ENCODE measurements at regions not wholly inside any gene's neighbourhood (a gene's known extent, or its start where the extent isn't known, plus 50 kb on each side); places are given as distances from the start of the nearest gene placed in this dataset.

DNA sequence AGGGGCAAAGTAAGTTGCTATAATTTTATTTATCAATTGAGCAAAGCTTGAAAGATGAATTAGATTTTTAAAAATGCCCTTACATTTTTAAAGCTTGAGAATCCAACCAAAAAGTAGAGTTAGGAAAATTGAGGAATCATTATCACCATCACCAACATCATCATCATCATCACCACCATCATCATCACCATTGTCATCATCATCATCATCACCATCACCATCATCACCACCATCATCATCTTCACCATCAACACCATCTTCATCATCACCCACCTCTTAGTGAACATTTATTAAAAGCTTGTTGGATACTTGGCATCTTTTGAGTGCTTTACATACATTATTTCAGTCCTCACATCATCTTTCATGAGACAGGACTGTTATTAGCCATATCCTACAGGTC lies 504.4 kb upstream of the TNP1 start:
- Histone ChIP-seq H3K4me3 (ENCODE audit: low read length) (no peak overlapping the region), H3K9ac (ENCODE audit: low read depth, low read length) (no peak overlapping the region), H3K36me3 (ENCODE audit: insufficient read depth, low read length) (no peaks in the 10 kb centered on the region), H3K4me1 (ENCODE audit: insufficient read depth, low read length) (peaks cover 12% of the 10 kb centered on the region), H3K27me3 (ENCODE audit: insufficient read depth, low read length) (no peaks in the 10 kb centered on the region), H3K9me3 (ENCODE audit: insufficient read depth, low read depth, low read length) (no peaks in the 10 kb centered on the region), H3K27ac (ENCODE audit: low read depth, low read length) (no peak overlapping the region)

DNA sequence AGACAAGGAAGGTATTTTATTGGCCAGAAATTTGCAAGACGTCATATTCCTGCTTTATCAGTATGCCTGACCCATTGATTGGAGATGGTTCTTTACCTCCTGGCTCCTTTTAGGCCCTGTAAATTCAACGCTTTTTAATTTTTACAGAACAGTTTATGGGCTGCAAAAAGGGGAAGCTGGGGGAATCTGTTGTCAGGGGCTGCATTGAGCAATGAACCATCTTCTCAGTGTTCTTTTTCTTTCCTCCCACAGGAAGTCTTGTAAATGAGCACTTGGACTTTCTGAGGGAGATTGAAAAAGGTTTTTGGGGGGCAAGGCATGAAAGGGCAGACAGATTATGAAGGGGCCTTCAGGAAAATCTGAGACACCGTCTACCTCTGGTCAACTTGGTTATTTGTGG lies 503.6 kb upstream of the TNP1 start:
- Histone ChIP-seq H3K9me3 (ENCODE audit: insufficient read depth, low read depth, low read length) (no peaks in the 10 kb centered on the region), H3K27ac (ENCODE audit: low read depth, low read length) (no peak overlapping the region), H3K4me3 (ENCODE audit: low read length) (no peak overlapping the region), H3K36me3 (ENCODE audit: insufficient read depth, low read length) (no peaks in the 10 kb centered on the region), H3K4me1 (ENCODE audit: insufficient read depth, low read length) (peaks cover 16% of the 10 kb centered on the region), H3K27me3 (ENCODE audit: insufficient read depth, low read length) (no peaks in the 10 kb centered on the region), H3K9ac (ENCODE audit: low read depth, low read length) (no peak overlapping the region)
- WGBS: 93% methylated on average over 3 of the region's 3 CpGs

DNA sequence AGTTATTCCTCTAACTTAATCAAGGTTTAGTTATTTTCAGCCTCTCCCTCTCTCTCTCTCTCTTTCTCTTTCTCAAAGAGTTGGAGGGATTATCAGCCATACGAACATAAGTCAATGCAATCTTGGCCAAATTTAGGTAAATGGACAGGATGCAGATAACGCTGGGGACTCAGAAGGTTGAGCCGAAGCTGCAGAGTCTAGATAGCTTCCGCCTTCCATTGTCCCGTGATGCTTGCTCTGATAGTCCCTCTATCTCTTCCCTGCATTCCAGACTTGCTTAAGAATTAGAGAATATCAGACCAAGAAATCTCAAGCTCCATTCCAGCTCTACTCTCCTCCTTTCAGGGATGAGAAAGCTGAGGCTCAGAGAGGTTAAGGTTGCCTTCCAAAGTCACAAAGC lies 502.8 kb upstream of the TNP1 start:
- no peak overlapping the region for H3K9ac ChIP-seq (ENCODE audit: low read depth, low read length)
- 87% methylated on average over 5 of the region's 5 CpGs for WGBS

DNA sequence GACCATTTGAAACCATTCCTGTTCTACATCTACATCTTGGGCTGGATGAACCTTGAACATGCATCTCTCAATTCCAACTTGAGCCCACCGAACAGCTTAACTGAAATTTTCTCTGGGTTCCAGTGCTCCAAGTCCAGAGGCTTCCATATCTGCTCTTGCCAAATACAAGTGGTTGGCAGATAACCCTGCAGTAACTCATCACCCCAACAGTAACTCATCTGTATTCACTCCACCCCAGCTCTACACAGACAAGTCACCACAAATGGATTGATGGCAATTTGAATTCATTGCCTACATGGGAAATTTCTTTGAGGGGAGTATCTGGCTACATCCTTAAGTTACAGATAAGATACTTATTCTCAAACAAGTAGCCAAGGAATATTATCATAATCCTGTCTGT lies 502.4 kb upstream of the TNP1 start:
- Histone ChIP-seq H3K9ac (ENCODE audit: low read depth, low read length) (no peak overlapping the region), H3K36me3 (ENCODE audit: insufficient read depth, low read length) (no peaks in the 10 kb centered on the region), H3K4me3 (ENCODE audit: low read length) (no peak overlapping the region), H3K4me1 (ENCODE audit: insufficient read depth, low read length) (peaks cover 23% of the 10 kb centered on the region), H3K27ac (ENCODE audit: low read depth, low read length) (no peak overlapping the region), H3K9me3 (ENCODE audit: insufficient read depth, low read depth, low read length) (no peaks in the 10 kb centered on the region), H3K27me3 (ENCODE audit: insufficient read depth, low read length) (no peaks in the 10 kb centered on the region)
- 96% methylated on average over 1 of the region's 1 CpG for WGBS

More for the DNA sequence above, 502.8 kb upstream of the TNP1 start:
- Histone ChIP-seq H3K27ac (ENCODE audit: low read depth, low read length) (no peak overlapping the region), H3K27me3 (ENCODE audit: insufficient read depth, low read length) (no peaks in the 10 kb centered on the region), H3K9me3 (ENCODE audit: insufficient read depth, low read depth, low read length) (no peaks in the 10 kb centered on the region), H3K4me1 (ENCODE audit: insufficient read depth, low read length) (peaks cover 23% of the 10 kb centered on the region), H3K4me3 (ENCODE audit: low read length) (no peak overlapping the region), H3K36me3 (ENCODE audit: insufficient read depth, low read length) (no peaks in the 10 kb centered on the region)

DNA sequence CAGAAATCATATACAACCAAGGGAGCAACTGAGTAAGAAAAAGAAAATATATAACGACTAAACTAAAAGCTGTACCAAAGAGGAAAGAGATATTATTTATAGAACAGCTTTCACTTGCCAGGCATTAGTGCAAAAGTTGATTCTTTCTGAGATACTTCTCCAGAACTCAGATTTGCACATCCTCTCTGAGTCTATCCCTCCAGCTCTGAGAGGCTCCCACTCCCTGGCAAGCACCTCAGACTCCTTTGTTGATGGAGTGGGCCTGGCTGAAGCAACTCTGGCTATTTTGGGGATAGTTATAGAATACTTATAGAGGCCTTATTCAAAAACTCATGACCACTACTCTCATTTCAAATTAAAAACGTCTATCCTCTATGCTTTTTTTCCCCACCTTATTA lies 501.6 kb upstream of the TNP1 start:
- H3K9ac ChIP-seq (ENCODE audit: low read depth, low read length): no peak overlapping the region
- no peaks in the 10 kb centered on the region for H3K9me3 ChIP-seq (ENCODE audit: insufficient read depth, low read depth, low read length)
- no peaks in the 10 kb centered on the region for H3K27me3 ChIP-seq (ENCODE audit: insufficient read depth, low read length)
- H3K4me1 ChIP-seq (ENCODE audit: insufficient read depth, low read length): peaks cover 24% of the 10 kb centered on the region
- no peak overlapping the region for H3K4me3 ChIP-seq (ENCODE audit: low read length)
- WGBS: no CpG with 5 or more reads among the region's 2 CpGs
- no peaks in the 10 kb centered on the region for H3K36me3 ChIP-seq (ENCODE audit: insufficient read depth, low read length)
- H3K27ac ChIP-seq (ENCODE audit: low read depth, low read length): no peak overlapping the region

DNA sequence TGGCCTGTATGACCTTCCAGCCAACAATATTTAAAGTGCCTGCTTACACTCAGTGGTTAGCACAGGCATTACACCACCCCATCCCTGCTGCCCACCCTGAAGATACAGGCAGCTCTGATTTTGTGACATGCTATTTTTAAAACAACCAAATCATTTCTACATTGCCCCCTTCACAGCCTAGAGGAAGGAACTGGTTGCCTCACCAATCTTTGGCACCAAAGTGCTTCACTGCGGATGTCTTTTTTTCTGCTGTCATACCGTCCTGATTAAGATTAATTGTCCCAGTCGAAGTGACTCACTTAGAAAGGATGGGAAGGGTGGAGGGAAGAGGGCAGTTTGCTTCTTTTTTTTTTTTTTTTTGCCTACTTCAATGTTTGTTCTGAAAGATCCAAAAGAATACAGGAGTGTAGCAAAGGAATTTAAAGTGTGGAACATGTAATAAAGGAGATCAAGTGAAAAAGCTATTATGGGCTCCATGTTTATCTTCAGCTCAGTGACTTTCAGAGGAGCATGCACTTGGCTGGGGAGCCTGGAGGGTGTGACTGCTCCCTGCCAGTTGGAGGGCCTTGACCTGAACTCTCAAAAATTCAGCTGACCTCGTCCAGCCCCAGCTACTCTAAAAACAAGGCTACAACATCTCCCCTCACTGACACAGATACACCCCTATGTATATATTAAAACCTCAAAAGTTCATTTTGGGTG lies 501.1 kb upstream of the TNP1 start:
- peaks cover 19% of the 10 kb centered on the region for H3K4me1 ChIP-seq (ENCODE audit: insufficient read depth, low read length)
- no peaks in the 10 kb centered on the region for H3K36me3 ChIP-seq (ENCODE audit: insufficient read depth, low read length)
- no peak overlapping the region for H3K9ac ChIP-seq (ENCODE audit: low read depth, low read length)
- no peak overlapping the region for H3K27ac ChIP-seq (ENCODE audit: low read depth, low read length)
- H3K9me3 ChIP-seq (ENCODE audit: insufficient read depth, low read depth, low read length): no peaks in the 10 kb centered on the region
- 79% methylated on average over 4 of the region's 4 CpGs for WGBS
- H3K4me3 ChIP-seq (ENCODE audit: low read length): no peak overlapping the region
- H3K27me3 ChIP-seq (ENCODE audit: insufficient read depth, low read length): no peaks in the 10 kb centered on the region

DNA sequence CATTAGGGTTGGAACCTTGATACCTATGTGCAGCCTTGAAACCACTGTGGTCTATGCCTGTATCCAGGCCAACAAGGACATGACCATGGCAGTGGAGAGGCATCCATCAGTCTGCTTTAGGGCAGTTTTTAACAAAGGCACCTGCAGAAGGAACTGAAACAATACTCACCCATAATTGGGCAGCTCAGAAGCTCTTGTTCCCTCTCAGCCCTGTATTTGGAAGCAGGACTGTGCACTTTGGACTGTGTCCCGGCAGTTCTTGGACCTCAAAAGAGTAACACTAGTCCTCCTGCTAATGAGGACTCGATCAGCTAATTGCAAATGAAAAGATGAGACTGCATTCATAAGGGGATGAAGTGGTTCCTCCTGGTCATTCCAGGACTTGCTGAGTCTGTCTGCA lies 500.2 kb upstream of the TNP1 start:
- Histone ChIP-seq H3K4me1 (ENCODE audit: insufficient read depth, low read length) (peaks cover 15% of the 10 kb centered on the region), H3K4me3 (ENCODE audit: low read length) (no peak overlapping the region), H3K27ac (ENCODE audit: low read depth, low read length) (no peak overlapping the region), H3K36me3 (ENCODE audit: insufficient read depth, low read length) (no peaks in the 10 kb centered on the region), H3K9ac (ENCODE audit: low read depth, low read length) (no peak overlapping the region), H3K9me3 (ENCODE audit: insufficient read depth, low read depth, low read length) (no peaks in the 10 kb centered on the region), H3K27me3 (ENCODE audit: insufficient read depth, low read length) (no peaks in the 10 kb centered on the region)
- 91% methylated on average over 2 of the region's 2 CpGs for WGBS

DNA sequence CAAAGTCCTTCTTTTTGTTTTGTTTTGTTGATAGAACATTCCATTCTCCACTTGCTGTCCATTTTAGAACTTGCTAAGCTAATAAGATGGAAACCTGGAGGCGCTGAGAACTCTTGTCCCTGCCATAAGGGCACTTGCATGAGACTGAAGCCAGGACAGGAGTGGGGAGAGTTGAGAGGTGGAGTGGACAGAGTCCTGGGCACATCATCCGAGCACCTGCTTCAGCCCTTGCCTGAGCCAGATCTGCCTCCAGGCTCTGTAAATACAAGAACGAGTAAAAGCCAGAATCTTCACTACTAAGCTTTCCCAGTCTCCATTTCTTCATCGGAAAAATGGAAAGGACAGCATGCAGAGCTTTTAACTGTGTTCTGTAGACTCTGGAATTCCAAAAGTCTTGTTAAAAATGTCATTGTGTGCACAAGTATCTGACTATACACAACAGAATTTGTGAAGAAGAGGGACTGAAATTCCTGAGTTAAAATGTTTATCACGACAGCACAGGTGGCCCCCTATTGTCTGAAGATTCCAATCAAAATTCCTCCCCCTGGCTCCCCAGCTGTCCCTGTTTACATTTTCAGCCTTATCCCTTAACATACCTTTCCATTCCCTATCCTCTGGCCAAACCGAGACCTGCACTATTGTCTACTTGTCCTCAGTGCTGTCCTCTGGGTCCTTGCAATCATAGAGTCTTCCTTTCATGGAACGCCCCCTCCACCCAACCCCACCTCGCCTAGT lies 498.2 kb upstream of the TNP1 start:
- Histone ChIP-seq H3K9me3 (ENCODE audit: insufficient read depth, low read depth, low read length) (no peaks in the 10 kb centered on the region), H3K27ac (ENCODE audit: low read depth, low read length) (no peak overlapping the region; the same call in 1 of the 2 replicates), H3K36me3 (ENCODE audit: insufficient read depth, low read length) (no peaks in the 10 kb centered on the region), H3K4me3 (ENCODE audit: low read length) (no peak overlapping the region), H3K9ac (ENCODE audit: low read depth, low read length) (no peak overlapping the region), H3K4me1 (ENCODE audit: insufficient read depth, low read length) (peaks cover 15% of the 10 kb centered on the region), H3K27me3 (ENCODE audit: insufficient read depth, low read length) (no peaks in the 10 kb centered on the region)
- WGBS: 85% methylated on average over 8 of the region's 8 CpGs

DNA sequence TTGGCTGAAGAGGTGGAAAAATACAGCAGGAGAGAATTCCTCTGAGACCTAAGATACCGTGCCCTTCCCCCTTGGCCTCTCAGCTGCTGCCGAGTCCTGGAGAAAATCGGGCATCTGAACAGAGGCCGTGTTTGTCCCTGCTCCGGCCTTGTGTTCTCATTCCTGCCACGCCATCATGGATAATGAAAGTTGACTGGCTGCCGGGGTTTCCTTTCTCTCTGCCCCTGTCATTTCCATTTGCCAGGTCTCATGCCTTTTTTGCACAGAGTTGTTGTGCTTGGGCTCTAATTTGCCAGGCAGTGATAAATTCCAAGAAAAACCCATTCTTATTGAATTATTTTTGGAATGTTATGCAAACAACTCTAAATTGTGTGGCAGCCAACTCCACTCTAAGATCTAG lies 496.9 kb upstream of the TNP1 start:
- Histone ChIP-seq H3K4me1 (ENCODE audit: insufficient read depth, low read length) (peaks cover 15% of the 10 kb centered on the region), H3K27me3 (ENCODE audit: insufficient read depth, low read length) (no peaks in the 10 kb centered on the region), H3K36me3 (ENCODE audit: insufficient read depth, low read length) (no peaks in the 10 kb centered on the region), H3K4me3 (ENCODE audit: low read length) (no peak overlapping the region), H3K27ac (ENCODE audit: low read depth, low read length) (no peak overlapping the region), H3K9me3 (ENCODE audit: insufficient read depth, low read depth, low read length) (no peaks in the 10 kb centered on the region), H3K9ac (ENCODE audit: low read depth, low read length) (no peak overlapping the region)
- WGBS: 90% methylated on average over 7 of the region's 7 CpGs

DNA sequence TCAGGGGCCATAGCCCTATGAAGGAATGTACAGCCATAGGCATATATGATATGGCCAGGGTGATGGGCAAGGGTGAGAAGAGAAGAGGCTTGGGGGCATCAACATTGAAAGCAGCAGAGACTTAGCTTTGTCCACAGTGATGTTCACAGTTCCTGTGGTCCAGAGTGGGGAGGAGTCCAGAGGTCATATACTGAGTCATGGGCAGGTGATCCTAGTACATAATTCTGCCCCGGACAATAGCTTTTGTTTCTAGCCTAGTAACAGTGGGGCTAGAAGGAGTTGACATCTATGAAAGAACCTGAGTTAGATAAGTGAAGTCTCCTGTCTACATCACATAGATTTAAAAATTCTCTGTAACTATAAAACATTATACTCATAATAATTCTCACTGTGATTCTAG lies 496.3 kb upstream of the TNP1 start:
- no peak overlapping the region for H3K9ac ChIP-seq (ENCODE audit: low read depth, low read length)
- 94% methylated on average over 1 of the region's 1 CpG for WGBS
- H3K4me3 ChIP-seq (ENCODE audit: low read length): no peak overlapping the region
- no peaks in the 10 kb centered on the region for H3K36me3 ChIP-seq (ENCODE audit: insufficient read depth, low read length)
- no peak overlapping the region for H3K27ac ChIP-seq (ENCODE audit: low read depth, low read length)
- H3K4me1 ChIP-seq (ENCODE audit: insufficient read depth, low read length): peaks cover 15% of the 10 kb centered on the region
- H3K9me3 ChIP-seq (ENCODE audit: insufficient read depth, low read depth, low read length): no peaks in the 10 kb centered on the region
- H3K27me3 ChIP-seq (ENCODE audit: insufficient read depth, low read length): no peaks in the 10 kb centered on the region

DNA sequence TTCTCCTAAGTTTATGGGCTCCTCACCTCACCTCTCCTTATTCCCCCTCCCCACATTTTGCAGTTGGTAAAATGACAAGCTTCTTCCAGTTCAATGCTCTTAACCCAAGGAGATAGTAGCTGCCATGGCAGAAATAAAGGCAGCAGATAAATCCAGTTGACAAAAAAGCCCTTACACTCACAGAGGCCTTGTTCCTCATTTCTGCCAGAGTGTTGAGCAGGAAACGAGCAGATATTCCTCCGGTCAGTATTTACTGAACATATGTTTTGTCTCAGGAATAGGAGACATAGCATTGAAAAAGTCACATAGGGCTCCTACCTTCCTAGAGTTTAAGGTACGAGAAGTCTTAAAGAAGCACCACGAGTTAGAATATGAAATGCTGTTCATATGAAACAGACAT lies 493.7 kb upstream of the TNP1 start:
- Histone ChIP-seq H3K27me3 (ENCODE audit: insufficient read depth, low read length) (no peaks in the 10 kb centered on the region), H3K4me3 (ENCODE audit: low read length) (no peak overlapping the region), H3K9ac (ENCODE audit: low read depth, low read length) (no peak overlapping the region), H3K4me1 (ENCODE audit: insufficient read depth, low read length) (peaks cover 13% of the 10 kb centered on the region), H3K27ac (ENCODE audit: low read depth, low read length) (no peak overlapping the region), H3K36me3 (ENCODE audit: insufficient read depth, low read length) (no peaks in the 10 kb centered on the region), H3K9me3 (ENCODE audit: insufficient read depth, low read depth, low read length) (no peaks in the 10 kb centered on the region)
- 94% methylated on average over 4 of the region's 4 CpGs for WGBS
